Fibroblast of skin of left biceps (primary cell): ENCODE measurements at regions not wholly inside any gene's neighbourhood (a gene's known extent, or its start where the extent isn't known, plus 50 kb on each side); places are given as distances from the start of the nearest gene placed in this dataset.
"Not testable (repeated sequence)": the region's sequence is repeated elsewhere in the genome, so short reads cannot be mapped to it uniquely, and the experiment has no call there.

Source experiments
- DNase-seq, 2 experiments: peaks; one replicate each; pipeline ENCODE4 v3.0.0-alpha.2; 2013; ENCODE audit warnings: low read depth in 2 of 2

- no peak for DNase-seq
These were observed 88.4 kb upstream of the TEAD1 start for GRCh38 chr11:12585861-12586260.

GRCh38 chr11:12587333-12587991, 86.8 kb upstream of the TEAD1 start:
- DNase-seq = no peak

- DNase-seq = no peak
These were observed 82.5 kb upstream of the TEAD1 start for GRCh38 chr11:12591706-12592105.

- DNase-seq = no peak
These were observed 81.9 kb upstream of the TEAD1 start for GRCh38 chr11:12592283-12592682.

GRCh38 chr11:12595089-12595847, 79.0 kb upstream of the TEAD1 start:
- DNase-seq = not testable (repeated sequence)

GRCh38 chr11:12598330-12599256, 75.6 kb upstream of the TEAD1 start:
- DNase-seq = no peak

- no peak for DNase-seq
These were observed 74.6 kb upstream of the TEAD1 start for GRCh38 chr11:12599408-12600143.

- DNase-seq = no peak
These were observed 73.4 kb upstream of the TEAD1 start for GRCh38 chr11:12600829-12601228.

GRCh38 chr11:12602421-12602820, 71.8 kb upstream of the TEAD1 start:
- no peak for DNase-seq

- no peak for DNase-seq
These were observed 70.8 kb upstream of the TEAD1 start for GRCh38 chr11:12603143-12604088.

- DNase-seq = no peak
These were observed 69.6 kb upstream of the TEAD1 start for GRCh38 chr11:12604557-12605153.

- DNase-seq = peak; percentile 84 to 85
These were observed 67.6 kb upstream of the TEAD1 start for GRCh38 chr11:12606597-12606996.

- not testable (repeated sequence) for DNase-seq
These were observed 65.5 kb upstream of the TEAD1 start for GRCh38 chr11:12608678-12609077.

GRCh38 chr11:12611352-12611751, 62.9 kb upstream of the TEAD1 start:
- no peak for DNase-seq

GRCh38 chr11:12617632-12618031, 56.6 kb upstream of the TEAD1 start:
- DNase-seq = no peak

GRCh38 chr11:12618743-12619540, 55.3 kb upstream of the TEAD1 start:
- no peak for DNase-seq

- no peak for DNase-seq
These were observed 50.4 kb upstream of the TEAD1 start for GRCh38 chr11:12623869-12624268.
